ENCODE measurements at regions not wholly inside any gene's neighbourhood (a gene's known extent, or its start where the extent isn't known, plus 50 kb on each side); places are given as distances from the start of the nearest gene placed in this dataset.
"Not testable (repeated sequence)": the region's sequence is repeated elsewhere in the genome, so short reads cannot be mapped to it uniquely, and the experiment has no call there.

DNA sequence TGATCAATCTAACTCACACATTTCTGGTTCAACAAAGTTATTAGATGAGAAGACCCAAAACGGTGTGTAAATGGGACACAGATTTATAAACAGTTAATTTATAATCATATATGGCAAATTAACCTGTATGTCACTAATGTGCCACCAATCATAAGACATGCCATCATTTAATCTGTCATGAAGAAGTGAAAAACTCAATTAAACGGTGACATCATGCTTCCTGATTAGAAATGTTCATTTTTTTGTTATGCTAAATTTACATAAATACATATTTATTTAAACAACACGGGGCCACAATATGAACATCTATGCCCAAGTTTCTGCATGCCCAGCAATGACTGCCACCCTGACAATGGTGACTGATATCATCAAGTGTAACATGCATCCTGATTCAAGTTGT, 164.1 kb upstream of the EEA1 start:
- DNase-seq, result no peak
- 84 to 86% (median 85%) methylated on average over 3 of the region's 3 CpGs for WGBS, 3 donors
- intact Hi-C loops (cut with DNase I), result no loop called here
- Histone ChIP-seq H3K9me3 (no peaks in the 10 kb centered on the region), H3K27me3 (no peaks in the 10 kb centered on the region), H3K27ac (no peak overlapping the region), H3K36me3 (no peaks in the 10 kb centered on the region), H3K4me3 (no peak overlapping the region), H3K4me1 (ENCODE audit: insufficient read depth) (no peaks in the 10 kb centered on the region)
- TF ChIP-seq EP300 (IDR thresholded peaks at IDR 0.05) (no peak), POLR2A (IDR thresholded peaks at IDR 0.05) (no peak)
- TF ChIP-seq, protein P1, sequence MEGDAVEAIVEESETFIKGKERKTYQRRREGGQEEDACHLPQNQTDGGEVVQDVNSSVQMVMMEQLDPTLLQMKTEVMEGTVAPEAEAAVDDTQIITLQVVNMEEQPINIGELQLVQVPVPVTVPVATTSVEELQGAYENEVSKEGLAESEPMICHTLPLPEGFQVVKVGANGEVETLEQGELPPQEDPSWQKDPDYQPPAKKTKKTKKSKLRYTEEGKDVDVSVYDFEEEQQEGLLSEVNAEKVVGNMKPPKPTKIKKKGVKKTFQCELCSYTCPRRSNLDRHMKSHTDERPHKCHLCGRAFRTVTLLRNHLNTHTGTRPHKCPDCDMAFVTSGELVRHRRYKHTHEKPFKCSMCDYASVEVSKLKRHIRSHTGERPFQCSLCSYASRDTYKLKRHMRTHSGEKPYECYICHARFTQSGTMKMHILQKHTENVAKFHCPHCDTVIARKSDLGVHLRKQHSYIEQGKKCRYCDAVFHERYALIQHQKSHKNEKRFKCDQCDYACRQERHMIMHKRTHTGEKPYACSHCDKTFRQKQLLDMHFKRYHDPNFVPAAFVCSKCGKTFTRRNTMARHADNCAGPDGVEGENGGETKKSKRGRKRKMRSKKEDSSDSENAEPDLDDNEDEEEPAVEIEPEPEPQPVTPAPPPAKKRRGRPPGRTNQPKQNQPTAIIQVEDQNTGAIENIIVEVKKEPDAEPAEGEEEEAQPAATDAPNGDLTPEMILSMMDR (IDR thresholded peaks at IDR 0.05), result no peak

GRCh38 chr12:93094222-93094621, 165.1 kb upstream of the EEA1 start:
- H3K4me1 ChIP-seq (ENCODE audit: insufficient read depth); intact Hi-C loops (cut with DNase I); H3K27me3 ChIP-seq; DNase-seq; H3K9me3 ChIP-seq; H3K36me3 ChIP-seq; H3K4me3 ChIP-seq; H3K27ac ChIP-seq: not testable (repeated sequence)
- 89 to 94% (median 93%) methylated on average over 9 of the region's 9 CpGs for WGBS, 3 donors

GRCh38 chr12:93094988-93095737, 166.1 kb upstream of the EEA1 start:
- intact Hi-C loops (cut with DNase I), result no loop called here
- TF ChIP-seq EP300 (IDR thresholded peaks at IDR 0.05) (no peak), POLR2A (IDR thresholded peaks at IDR 0.05) (no peak)
- TF ChIP-seq, protein P1 (IDR thresholded peaks at IDR 0.05), result no peak
- no peak for DNase-seq
- 83 to 85% (median 83%) methylated on average over 7 of the region's 7 CpGs for WGBS, 3 donors
- no peak overlapping the region for H3K27ac ChIP-seq
- H3K4me1 ChIP-seq (ENCODE audit: insufficient read depth), result no peaks in the 10 kb centered on the region
- H3K4me3 ChIP-seq, result no peak overlapping the region
- no peaks in the 10 kb centered on the region for H3K9me3 ChIP-seq
- H3K27me3 ChIP-seq, result no peaks in the 10 kb centered on the region
- no peaks in the 10 kb centered on the region for H3K36me3 ChIP-seq

GRCh38 chr12:93097417-93097816, 168.3 kb upstream of the EEA1 start:
- Histone ChIP-seq H3K36me3 (no peaks in the 10 kb centered on the region), H3K4me3 (no peak overlapping the region), H3K9me3 (no peaks in the 10 kb centered on the region), H3K27me3 (no peaks in the 10 kb centered on the region), H3K4me1 (ENCODE audit: insufficient read depth) (no peaks in the 10 kb centered on the region), H3K27ac (no peak overlapping the region)
- intact Hi-C loops (cut with DNase I), result no loop called here
- no peak for DNase-seq
- no peak for TF ChIP-seq POLR2A (IDR thresholded peaks at IDR 0.05)
- TF ChIP-seq, protein P1 (IDR thresholded peaks at IDR 0.05), result no peak
- no peak for TF ChIP-seq EP300 (IDR thresholded peaks at IDR 0.05)

- Histone ChIP-seq H3K27ac (no peak overlapping the region), H3K4me1 (ENCODE audit: insufficient read depth) (no peaks in the 10 kb centered on the region), H3K36me3 (no peaks in the 10 kb centered on the region), H3K9me3 (no peaks in the 10 kb centered on the region), H3K4me3 (no peak overlapping the region), H3K27me3 (no peaks in the 10 kb centered on the region)
- intact Hi-C loops (cut with DNase I), result no loop called here
- WGBS, 3 donors, result 73 to 80% (median 79%) methylated on average over 2 of the region's 2 CpGs
- no peak for TF ChIP-seq POLR2A (IDR thresholded peaks at IDR 0.05)
- TF ChIP-seq, protein P1 (IDR thresholded peaks at IDR 0.05), result peak in 1 of 3 donors; percentile 14
- DNase-seq, result peak in 4 of 5 donors; percentile 23 to 75 (median 64)
These were observed 169.0 kb upstream of the EEA1 start for GRCh38 chr12:93098077-93098476.

All from ovary (tissue), 7 donors.